Psoas muscle (tissue), 7 donors: ENCODE measurements at regions not wholly inside any gene's neighbourhood (a gene's known extent, or its start where the extent isn't known, plus 50 kb on each side); places are given as distances from the start of the nearest gene placed in this dataset.

ENCODE experiments used
- ATAC-seq, 4 donors: fragments of 200-7000 bp; cut with Tn5 transposase; one replicate each; pipeline ENCODE4 v1.9.1; 2020; ENCODE audit warnings: moderate library complexity in 3 of 4, mild to moderate bottlenecking in 2 of 4
- DNase-seq, 2 donors: peaks; one replicate each; pipeline ENCODE4 v3.0.0-alpha.2; 2020
- H3K27ac ChIP-seq: fragments of 200-600 bp; one replicate; pipeline ENCODE4 v1.8.0; 2022
- H3K27me3 ChIP-seq, 3 donors: fragments of 200-600 bp in 1 of 3; one replicate each; pipeline versions ENCODE4 v1.6.1 to v1.8.0; 2013 to 2022; ENCODE audit warnings: low read length in 2 of 3, mild to moderate bottlenecking in 2 of 3, moderate library complexity in 1 of 3; ENCODE audit not compliant: insufficient read depth in 3 of 3
- H3K36me3 ChIP-seq, 2 donors: fragments of 200-600 bp in 1 of 2; one replicate each; pipeline versions ENCODE4 v1.6.1 to v1.8.0; 2013 to 2022; ENCODE audit warnings: low read depth in 1 of 2, mild to moderate bottlenecking in 1 of 2, moderate library complexity in 1 of 2; ENCODE audit not compliant: insufficient read depth in 1 of 2
- H3K4me1 ChIP-seq: fragments of 200-600 bp; one replicate; pipeline ENCODE4 v1.8.0; 2022
- H3K4me3 ChIP-seq: fragments of 200-600 bp; one replicate; pipeline ENCODE4 v1.8.0; 2022; ENCODE audit warnings: mild to moderate bottlenecking
- H3K9me3 ChIP-seq: fragments of 200-600 bp; one replicate; pipeline ENCODE4 v1.8.0; 2022
- CTCF ChIP-seq: fragments of 200-600 bp; IDR thresholded peaks from one replicate; pipeline ENCODE4 v1.8.0; 2022; ENCODE audit warnings: antibody characterized with exemption
- WGBS, 3 donors: extraction: QIAGEN DNeasy Blood & Tissue Kit; methylation state at CpG; one replicate each; pipeline versions ENCODE4 v1.1.6 to v1.1.7; 2013; 5-methylcytosine and 5-hydroxymethylcytosine counted together
- intact Hi-C, 2 donors: fragments of 100-400 bp; cut with DNase I; formaldehyde crosslinking; loops; one replicate each; pipeline versions ENCODE4 v1.11.0 to v1.14.2; 2022
- donor health status: healthy with polysubstance abuse.
- donor health status: DM: no; HTN: no; CAD: no; lungs with moderate emphysema.
- donor health status: Bipolar disorder and iron deficiency.
- donor health status: healthy.
- donor health status: DM: yes; HTN: yes; CAD: no.
- donor health status: DM: no; HTN: no; CAD: no.
- donor health status: DM: yes; HTN: yes; CAD: no.

GRCh38 chr1:83102630-83103071, 896.3 kb downstream of the TTLL7 start:
- ATAC-seq (peak in 3 of 4 donors; percentile 43 to 71 (median 60)), DNase-seq (no peak)
- Histone ChIP-seq H3K36me3 (no peaks in the 10 kb centered on the region), H3K4me1 (peaks cover 6% of the 10 kb centered on the region), H3K27me3 (no peaks in the 10 kb centered on the region), H3K9me3 (no peaks in the 10 kb centered on the region), H3K27ac (no peak overlapping the region), H3K4me3 (no peak overlapping the region)
- intact Hi-C loops, result no loop called here
- TF ChIP-seq CTCF, result no peak
- 19 to 35% (median 23%) methylated on average over 2 of the region's 2 CpGs for WGBS, 3 donors

GRCh38 chr1:83101406-83101805, 897.5 kb downstream of the TTLL7 start:
- intact Hi-C loops, result no loop called here
- TF ChIP-seq CTCF, result no peak
- 35 to 51% (median 46%) methylated on average over 4 of the region's 4 CpGs for WGBS, 3 donors

GRCh38 chr1:83100133-83100532, 898.8 kb downstream of the TTLL7 start:
- WGBS, 3 donors, result 96 to 99% (median 97%) methylated on average over 2 of the region's 2 CpGs
- Histone ChIP-seq H3K36me3 (no peaks in the 10 kb centered on the region), H3K27ac (no peak overlapping the region), H3K4me1 (peaks cover 6% of the 10 kb centered on the region), H3K4me3 (no peak overlapping the region), H3K27me3 (no peaks in the 10 kb centered on the region), H3K9me3 (no peaks in the 10 kb centered on the region)
- no peak for TF ChIP-seq CTCF
- DNase-seq (no peak), ATAC-seq (no peak)
- intact Hi-C loops, result no loop called here

More at GRCh38 chr1:83101406-83101805, 897.5 kb downstream of the TTLL7 start:
- H3K27ac ChIP-seq, result no peak overlapping the region
- H3K4me3 ChIP-seq, result no peak overlapping the region
- no peak for DNase-seq
- no peak for ATAC-seq
- H3K36me3 ChIP-seq, result no peaks in the 10 kb centered on the region
- H3K27me3 ChIP-seq, result no peaks in the 10 kb centered on the region
- no peaks in the 10 kb centered on the region for H3K9me3 ChIP-seq
- peaks cover 6% of the 10 kb centered on the region for H3K4me1 ChIP-seq

GRCh38 chr1:83098791-83099190, 900.1 kb downstream of the TTLL7 start:
- intact Hi-C loops, result no loop called here
- Histone ChIP-seq H3K27ac (no peak overlapping the region), H3K36me3 (no peaks in the 10 kb centered on the region), H3K9me3 (no peaks in the 10 kb centered on the region), H3K27me3 (no peaks in the 10 kb centered on the region), H3K4me3 (no peak overlapping the region), H3K4me1 (peaks cover 6% of the 10 kb centered on the region)
- 44 to 64% (median 55%) methylated on average over 1 of the region's 1 CpG for WGBS, 3 donors
- no peak for DNase-seq
- no peak for ATAC-seq
- TF ChIP-seq CTCF, result no peak

GRCh38 chr1:83098131-83098530, 900.8 kb downstream of the TTLL7 start:
- intact Hi-C loops, result no loop called here
- no peak overlapping the region for H3K4me3 ChIP-seq
- H3K27ac ChIP-seq, result no peak overlapping the region
- ATAC-seq (no peak), DNase-seq (no peak)
- 49 to 61% (median 50%) methylated on average over 3 of the region's 3 CpGs for WGBS, 3 donors
- H3K9me3 ChIP-seq, result no peaks in the 10 kb centered on the region
- TF ChIP-seq CTCF, result no peak
- H3K4me1 ChIP-seq, result peaks cover 6% of the 10 kb centered on the region
- no peaks in the 10 kb centered on the region for H3K36me3 ChIP-seq
- no peaks in the 10 kb centered on the region for H3K27me3 ChIP-seq
